ENCODE measurements at regions not wholly inside any gene's neighbourhood (a gene's known extent, or its start where the extent isn't known, plus 50 kb on each side); places are given as distances from the start of the nearest gene placed in this dataset.
"Not testable (repeated sequence)": the region's sequence is repeated elsewhere in the genome, so short reads cannot be mapped to it uniquely, and the experiment has no call there.

DNA sequence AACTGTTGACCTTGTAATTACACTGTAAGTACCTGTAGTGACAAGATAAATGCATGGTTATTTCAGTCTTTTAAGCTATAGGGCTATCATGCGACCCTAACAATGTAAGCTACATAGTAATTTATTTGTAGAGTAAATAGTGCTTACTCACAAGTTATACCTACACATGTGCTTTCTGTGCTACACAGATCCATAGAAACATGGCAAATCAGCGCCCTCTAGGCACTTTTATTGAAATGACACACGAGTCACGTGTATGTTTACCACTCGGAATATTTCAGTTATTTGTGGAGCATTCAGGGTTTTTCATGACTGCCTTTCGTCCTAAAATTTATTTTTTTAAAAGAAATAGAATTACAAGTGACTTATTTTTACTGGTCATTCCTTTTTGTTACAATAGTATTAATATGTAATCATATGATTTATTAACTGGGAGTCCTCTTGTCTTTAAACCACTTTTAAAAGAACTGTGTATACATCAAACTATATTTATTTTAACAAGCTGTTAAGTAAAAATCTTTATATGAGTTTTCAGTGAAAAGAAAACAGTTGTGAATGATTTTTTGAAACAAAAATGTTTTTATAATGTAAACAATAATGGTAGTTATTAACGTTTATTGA, 1242.3 kb upstream of the WWC1 start:
- no peak for DNase-seq (ENCODE audit: low read depth)

DNA sequence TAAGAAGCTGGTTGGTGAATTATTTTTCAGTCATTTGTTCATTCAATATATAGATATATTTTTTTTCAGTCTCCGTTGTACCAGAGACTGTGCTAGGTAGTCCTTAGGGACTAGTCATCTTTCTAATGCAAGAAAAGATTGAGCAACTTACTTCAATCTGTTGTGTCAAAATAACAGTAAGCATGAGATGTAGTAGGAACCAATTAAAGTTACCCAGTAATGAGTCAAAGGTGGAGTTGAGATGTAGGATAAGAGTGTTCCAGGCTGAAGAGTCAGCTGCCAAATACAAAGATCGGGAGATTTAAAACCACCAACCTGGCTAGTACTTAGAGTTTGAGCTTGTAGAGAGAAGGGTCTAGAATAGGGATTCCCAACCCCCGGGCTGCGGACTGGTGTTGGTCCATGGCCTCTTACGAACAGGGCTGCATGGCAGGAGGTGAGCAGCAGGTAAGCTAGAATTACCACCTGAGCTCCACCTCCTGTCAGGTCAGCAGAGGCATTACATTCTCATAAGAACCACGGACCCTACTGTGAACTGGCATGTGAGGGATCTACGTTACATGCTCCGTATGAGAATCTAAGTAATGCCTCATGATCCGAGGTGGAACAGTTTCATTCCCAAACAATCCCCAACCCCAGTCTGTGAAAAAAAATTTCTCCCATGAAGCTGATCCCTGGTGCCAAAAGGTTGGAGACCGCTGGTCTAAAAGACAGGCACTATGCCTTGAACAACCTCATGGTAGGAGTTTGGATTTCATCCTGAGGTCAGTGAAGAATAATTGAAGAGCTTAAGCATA, 1241.5 kb upstream of the WWC1 start:
- DNase-seq (ENCODE audit: low read depth), result no peak

DNA sequence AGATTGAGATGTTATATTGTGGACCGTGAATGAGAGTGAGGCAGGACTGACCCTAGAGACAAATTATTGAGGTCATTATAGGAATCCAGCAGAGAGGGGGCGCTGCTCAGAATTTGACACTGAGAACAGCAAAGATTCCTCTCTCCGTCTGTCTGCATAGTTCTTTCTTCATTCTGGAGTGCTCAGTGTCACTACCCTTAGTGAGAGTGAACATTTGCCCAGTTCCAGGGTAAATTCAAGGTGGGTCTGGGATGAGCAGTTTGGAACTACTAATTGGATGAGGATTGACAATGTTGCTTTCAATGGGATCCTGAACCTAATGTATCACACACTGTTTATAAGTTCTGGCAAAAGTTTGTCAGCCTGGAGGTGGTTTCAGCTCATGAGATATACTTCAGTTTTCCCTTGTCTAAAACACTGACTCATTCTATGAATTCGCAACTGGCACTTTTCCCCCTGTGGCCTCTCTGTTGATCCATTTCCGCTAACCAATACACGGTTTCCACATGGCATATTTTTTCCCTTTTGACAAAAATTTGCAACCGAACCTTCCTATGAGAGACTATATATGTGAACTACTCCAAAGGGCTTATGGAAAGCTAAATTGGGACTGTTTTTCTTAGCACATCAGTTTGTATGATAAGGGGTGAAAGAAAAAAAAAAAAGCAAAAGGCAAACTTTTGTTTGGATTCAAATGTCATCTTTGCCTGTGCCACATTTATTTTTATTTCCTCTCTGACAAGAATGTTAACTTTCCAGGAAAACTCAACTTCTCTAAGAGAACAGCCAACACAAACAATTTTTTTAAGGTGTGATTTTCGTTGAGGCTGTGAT, 1240.7 kb upstream of the WWC1 start:
- no peak for DNase-seq (ENCODE audit: low read depth)

DNA sequence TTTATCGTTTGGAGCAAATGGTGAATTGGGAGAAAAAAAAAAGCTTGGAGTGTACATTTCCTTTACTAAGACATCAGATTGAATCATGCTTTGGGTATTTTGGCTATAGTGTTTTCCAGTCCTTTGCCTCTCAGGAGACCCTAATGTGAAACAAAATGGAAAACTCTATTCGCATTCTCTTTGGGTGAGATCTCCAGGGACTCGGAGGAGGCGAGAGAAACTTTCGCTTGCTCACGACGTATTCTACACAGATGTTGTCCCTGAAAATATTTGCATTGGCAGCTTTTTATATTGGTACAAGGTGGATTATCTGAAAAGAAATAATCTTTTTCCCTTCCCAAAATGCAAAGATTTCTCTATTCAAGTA, 1240.1 kb upstream of the WWC1 start:
- DNase-seq (ENCODE audit: low read depth), result no peak

DNA sequence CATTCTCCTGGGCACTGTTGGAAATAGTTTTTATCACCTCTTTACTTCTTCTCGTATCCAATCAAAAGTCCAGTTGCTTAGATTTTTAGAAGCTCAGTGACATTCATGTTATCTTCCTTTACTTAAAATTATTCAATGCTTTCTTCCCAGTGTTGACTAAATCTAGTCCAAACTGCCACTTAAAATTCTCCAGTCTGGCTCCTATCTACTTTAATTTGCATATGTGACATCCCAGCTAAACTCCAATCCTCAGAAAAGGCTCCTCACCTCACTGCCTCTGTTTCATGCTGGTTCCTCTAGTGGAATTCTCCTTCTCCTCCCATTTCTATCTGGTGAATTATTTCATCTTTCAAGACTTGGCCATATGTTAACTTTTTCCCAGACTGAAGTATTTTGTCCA, 1238.7 kb upstream of the WWC1 start:
- DNase-seq (ENCODE audit: low read depth), result no peak

DNA sequence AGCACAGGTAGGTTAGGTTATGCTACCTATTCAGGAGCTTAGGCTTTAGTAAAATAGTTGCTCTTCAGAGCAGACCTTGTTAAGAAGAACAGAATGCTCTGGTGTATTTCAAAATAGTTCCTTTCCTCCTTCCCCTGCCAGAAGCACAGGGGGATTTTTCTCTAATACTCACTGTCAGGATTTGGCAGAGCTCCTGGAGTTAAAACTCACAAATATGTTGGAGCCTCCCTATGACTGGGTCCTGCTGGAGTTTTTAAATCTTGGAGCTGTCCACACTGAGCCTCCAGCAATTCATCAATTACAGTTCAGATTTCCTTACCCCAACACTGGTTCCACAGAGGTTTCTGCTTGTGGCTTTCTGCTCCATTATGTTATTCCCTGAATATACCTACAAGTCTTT, 1233.8 kb upstream of the WWC1 start:
- no peak for DNase-seq (ENCODE audit: low read depth)

DNA sequence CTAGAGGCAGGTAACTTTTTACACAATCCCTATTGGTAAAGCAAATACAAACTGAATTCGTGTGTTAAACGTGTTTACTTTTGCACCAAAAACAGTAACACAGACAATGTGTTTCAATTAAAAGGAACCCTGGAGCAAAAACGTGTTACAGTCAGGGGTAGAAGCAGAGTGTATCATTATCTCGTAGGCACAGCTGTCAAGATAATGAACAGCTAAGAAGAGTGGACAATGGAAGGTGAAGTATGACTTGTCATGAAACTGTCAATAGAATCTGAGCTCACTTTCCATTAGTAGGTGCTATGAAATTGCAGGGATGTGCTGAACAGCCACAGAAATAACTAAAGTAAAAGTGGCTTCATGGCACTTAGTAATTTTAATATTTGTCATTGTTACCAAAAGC, 1229.8 kb upstream of the WWC1 start:
- DNase-seq (ENCODE audit: low read depth), result no peak

DNA sequence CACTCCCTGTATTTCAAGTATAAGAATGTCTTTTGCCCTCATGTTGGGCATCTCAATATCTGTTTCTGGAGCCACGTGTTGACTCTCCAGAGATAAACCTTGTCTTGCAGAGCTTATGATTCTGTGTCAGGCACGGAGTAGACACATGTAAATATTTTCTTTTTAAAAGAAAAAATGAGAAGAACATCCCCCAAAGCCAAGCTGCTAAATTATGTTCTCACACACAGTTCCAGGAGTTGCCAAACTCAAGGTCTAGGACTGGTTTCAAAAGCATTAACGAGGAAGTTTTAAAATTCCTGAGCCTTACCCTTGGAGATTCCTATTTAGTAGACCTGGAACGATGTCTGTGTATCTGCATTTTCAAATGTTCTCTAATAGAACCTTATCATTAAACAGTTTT, 1228.3 kb upstream of the WWC1 start:
- no peak for DNase-seq (ENCODE audit: low read depth)

DNA sequence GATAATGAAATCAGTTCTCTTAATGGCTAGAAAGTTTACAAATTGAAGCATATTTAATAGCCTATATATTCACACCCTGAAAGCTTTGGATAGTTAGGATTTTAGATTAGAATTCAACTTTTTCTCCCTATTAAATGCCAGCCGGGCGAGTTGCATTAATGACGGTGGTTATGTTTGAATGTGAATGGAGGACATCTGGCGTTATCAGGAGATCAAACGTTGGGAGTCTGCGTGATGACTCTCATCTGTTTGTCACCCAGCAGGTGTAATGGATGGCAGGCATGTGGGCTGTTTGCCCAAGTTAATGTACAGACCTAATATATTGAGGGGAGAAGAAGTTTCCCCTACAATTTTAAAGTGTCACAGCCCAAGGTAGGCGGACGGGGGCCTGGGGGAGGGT, 1227.7 kb upstream of the WWC1 start:
- no peak for DNase-seq (ENCODE audit: low read depth)

DNA sequence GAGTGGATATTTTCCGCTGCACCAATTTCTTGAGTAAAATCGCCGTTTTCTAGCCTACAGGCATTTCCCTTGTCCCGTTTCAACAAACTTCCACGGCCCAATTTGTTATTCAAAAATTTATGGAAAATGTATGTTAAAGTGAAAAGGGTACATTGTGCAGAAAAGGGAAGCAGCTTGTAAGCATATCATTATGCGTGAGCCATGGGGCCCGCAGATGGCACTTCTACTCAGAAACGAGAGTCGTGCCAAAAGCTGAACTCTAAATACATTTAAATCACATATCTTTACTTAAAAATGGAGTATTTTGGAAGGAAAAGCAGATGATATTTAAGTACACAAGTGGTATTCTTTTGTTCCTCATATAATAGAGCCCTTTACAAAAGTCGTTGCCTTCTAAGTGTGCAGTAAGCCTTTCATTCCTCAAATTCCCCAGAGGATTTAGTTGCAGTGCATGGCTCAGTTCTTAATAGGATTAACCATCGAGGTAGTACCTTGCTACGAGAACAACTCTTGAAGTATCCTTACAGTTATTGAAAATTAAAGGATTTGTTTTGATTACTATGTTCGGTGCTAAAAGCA, 1227.2 kb upstream of the WWC1 start:
- DNase-seq (ENCODE audit: low read depth), result no peak

DNA sequence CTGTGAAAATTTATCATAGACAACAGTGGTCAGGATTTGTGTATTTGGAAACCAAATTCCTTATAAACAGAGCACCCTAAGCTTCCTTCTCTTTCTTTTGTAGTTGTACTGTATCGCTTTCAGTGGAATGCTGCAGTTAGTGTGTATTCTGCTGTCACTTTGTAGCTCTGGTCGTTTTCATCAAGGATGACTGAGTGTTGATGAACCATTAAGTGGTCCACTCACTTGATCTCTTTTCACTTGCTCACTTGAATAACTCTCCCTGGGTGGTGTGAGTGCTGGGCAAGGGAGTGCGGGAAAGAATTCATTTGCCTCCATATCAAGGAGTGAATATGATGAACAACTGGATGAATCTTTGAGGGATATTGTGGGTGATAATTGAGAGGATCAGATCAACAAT, 1225.7 kb upstream of the WWC1 start:
- DNase-seq (ENCODE audit: low read depth), result no peak

DNA sequence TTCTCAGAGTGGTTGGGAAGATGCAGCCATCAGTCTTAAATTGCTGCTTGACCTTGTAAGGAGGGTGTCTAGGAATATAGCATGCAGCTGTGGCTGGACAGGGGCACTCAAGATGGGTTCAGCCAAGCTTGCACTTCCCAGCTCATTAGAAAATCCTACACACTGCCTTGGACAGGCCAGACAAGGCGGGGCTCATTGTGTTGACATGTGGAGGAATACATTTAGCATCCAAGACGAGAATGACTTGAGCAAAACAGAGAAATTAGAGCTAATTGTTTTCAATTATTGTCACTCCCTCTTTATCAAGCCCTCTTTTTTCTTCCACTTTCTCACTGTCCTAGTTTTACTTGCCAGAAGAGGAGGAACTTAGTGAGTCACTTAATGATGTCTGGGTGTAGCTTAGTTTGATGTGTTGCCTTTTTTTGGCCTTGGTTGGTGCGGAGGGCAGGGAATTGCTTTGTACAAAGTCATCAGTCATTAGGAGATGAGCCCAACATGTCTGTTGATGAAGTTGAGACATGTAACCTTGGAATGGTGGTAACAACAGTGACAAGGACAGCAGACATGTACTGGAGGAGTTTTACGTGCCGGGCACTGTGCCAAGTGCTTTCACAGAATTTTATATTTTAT, 1219.3 kb upstream of the WWC1 start:
- no peak for DNase-seq (ENCODE audit: low read depth)

DNA sequence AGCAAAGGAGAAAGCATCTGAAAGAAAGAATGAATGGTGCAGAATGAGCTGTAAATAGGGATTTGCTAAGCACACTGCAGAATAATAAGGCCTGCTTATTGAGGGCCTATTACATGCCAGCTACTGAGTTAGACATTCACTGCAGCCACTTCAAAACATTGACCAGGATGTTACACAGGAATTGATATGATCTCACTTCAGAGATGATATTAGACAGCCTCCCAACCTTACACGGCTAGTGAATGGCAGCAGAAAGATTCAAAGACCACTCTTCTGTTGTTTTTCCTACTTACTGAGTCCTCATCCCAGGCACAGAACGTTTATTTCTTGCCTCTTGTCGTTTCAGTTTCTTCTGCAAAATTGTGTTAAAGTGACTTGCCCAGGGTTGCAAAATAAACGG, 1209.9 kb upstream of the WWC1 start:
- no peak for DNase-seq (ENCODE audit: low read depth)

DNA sequence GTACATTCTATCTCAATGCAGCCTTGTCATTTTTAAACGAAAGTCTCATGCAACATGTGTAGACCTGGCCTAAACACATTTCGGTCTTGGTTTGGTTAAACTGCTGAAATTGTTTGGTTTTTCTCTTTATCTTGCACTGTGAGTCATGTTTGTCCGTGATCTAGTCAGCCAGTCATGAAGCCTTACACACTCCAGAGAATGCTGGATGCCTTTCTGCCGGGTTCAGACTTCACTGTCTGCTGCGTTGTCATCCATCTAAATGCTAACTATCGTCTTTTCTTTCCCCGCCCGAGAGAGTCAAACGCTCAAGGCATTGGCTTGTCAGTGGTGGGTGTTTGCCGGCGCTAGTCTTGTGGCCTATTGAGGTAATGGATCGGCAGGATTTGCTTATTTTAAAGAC, 1194.6 kb upstream of the WWC1 start:
- DNase-seq (ENCODE audit: low read depth), result no peak

DNA sequence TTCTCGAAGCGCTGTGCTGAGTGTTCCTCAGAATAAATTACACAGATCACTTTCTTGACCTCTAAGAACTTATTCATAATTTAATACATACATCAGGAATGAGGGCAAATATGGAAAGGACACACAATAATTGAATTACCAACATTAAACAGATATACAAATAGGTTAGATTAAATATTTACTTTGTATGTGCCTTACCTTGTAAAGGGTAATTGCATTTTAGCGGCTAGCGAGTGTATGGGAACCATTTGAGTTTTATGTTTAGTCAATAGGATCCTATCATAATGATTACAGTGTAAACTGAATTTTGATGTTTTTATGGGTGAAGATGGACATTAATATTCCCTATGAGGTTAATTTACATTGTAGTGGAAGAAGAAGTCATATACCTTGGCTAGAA, 1187.1 kb upstream of the WWC1 start:
- no peak for DNase-seq (ENCODE audit: low read depth)

DNA sequence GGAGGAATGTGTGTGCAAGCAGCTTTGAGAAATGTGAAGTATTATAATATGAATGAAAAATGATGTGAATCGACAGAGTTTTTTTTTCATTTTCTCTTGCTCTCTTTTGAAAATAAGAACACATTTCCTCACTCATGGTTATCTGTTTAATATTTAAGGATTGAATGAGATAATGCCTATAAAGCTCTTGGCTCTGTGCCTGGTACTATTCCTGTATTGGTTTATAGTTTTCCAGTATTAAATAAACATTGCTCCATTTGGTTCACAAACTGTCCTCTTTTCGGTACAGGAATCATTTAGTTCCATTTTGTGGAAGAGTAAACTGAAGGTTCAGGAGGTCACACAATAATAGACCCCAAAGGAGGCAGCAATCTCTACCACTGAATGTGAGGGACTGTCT, 1185.5 kb upstream of the WWC1 start:
- no peak for DNase-seq (ENCODE audit: low read depth)

DNA sequence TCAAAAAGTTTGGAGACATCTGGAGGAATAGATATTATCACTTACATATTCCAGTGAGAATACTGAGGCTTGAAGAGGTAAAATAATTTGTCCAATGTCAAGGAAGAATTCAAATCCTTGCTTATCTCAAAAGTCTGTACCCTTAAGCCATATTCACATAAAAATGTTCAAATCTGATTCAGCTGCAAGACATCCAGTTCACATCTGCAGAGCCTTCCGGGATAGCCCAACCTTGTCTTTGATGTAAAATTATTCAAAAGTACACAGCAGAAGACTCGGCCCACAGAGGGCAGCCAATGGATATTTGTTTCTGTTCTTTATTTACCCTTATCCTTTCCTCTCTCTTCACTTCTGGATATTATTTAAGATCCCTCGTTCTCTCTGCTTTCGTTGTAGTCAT, 1183.8 kb upstream of the WWC1 start:
- no peak for DNase-seq (ENCODE audit: low read depth)

DNA sequence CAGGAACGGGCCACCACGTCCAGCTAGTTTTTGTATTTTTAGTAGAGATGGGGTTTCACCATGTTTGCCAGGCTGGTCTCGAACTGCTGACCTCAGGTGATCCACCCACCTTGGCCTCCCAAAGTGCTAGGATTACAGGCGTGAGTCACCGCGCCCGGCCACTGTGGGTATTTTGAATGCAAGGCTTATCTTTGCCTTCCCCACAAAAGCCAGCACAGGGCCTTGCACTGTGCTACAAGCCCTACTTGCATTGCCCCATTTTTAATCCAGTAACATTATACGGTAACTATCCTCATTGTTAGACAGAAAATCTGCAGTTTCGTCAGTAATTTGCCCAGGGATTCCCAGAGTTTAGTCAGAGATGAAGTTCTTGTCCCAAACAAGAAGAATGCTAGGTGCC, 1183.2 kb upstream of the WWC1 start:
- not testable (repeated sequence) for DNase-seq (ENCODE audit: low read depth)

DNA sequence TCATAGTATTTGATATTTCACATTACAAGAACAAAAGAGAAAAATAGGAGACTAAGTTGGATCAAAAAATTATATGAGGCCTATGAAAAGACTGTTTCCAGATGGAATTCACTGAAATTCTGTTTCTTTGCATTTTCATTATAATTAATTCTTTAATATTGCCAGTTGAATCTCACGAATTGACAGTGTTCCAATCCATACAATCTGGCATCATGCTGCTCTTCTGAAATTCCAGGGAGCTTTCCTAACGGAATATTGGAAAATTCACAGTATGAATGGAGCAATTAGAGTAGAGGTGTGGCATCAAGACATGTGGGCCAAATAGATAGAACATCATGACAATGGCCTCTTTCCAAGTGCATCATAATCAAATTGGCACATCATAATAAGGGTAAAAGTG, 1178.9 kb upstream of the WWC1 start:
- no peak for DNase-seq (ENCODE audit: low read depth)

DNA sequence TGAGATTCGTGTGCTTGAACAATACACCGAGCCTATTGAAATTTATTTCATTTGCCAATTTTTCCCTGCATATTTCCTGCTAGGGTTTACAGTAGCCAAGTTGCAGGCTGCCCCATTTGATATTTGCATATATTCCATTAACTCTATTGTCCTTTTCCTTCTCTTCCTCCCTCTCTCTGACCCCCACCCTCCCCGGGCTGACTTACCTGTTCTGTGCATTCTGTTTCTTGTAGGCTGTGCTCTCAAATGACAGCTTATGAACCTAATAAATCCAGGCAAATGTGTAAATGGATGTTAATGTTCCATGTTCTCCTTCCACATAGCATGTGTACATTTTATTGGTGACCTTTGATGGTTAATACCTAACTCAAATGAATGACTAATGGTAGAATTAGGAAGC, 1169.2 kb upstream of the WWC1 start:
- DNase-seq (ENCODE audit: low read depth), result no peak

DNA sequence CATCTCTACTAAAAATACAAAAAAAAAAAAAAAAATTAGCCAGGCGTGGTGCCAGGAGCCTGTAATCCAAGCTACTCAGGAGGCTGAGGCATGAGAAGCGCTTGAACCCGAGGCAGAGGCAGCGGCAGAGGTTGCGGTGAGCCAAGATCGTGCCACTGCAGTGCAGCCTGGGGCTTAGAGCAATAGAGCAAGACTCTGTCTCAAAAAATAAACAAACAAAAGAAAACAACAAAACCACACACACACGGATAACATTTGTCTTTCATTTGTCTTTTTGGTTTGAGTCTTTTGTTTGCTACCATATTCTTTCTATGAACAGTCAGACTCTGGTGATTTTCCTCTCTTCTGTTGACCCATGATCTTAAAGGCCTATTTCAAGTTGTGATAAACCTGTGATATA, 1168.3 kb upstream of the WWC1 start:
- DNase-seq (ENCODE audit: low read depth), result no peak

DNA sequence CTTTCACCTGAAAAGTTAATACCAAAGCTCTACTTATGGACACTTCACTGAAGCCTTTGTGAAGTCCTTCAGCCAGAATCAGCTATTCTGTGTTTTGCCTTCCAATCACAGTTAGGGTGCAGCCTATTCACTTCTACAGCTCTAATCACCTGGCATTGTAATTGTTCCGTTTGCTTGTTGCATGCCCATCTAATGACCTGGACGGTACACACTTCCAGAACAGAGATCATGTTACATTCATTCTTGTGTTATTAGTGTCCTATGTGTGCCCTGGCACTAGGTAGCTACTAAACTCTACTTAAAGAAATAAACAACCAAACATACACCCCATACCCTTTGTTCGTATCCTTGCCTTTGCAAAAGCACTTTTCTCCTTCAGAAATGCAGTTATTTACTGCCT, 1162.9 kb upstream of the WWC1 start:
- DNase-seq (ENCODE audit: low read depth), result no peak
